ENCODE measurements at regions not wholly inside any gene's neighbourhood (a gene's known extent, or its start where the extent isn't known, plus 50 kb on each side); places are given as distances from the start of the nearest gene placed in this dataset.
"Not testable (repeated sequence)": the region's sequence is repeated elsewhere in the genome, so short reads cannot be mapped to it uniquely, and the experiment has no call there.

DNA sequence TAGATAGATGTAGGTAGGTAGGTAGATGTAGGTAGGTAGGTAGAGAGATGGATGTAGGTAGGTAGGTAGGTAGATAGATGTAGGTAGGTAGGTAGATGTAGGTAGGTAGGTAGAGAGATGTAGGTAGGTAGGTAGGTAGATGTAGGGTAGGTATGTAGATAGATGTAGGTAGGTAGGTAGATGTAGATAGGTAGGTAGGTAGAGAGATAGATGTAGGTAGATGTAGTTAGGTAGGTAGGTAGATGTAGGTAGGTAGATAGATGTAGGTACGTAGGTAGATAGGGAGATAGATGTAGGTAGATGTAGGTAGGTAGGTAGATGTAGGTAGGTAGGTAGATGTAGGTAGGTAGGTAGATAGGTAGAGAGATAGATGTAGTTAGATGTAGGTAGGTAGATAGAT, 62.3 kb upstream of the MORC3 start:
- peaks cover 0 to 23% of the 10 kb centered on the region in 2 donors for H3K36me3 ChIP-seq (ENCODE audit: control insufficient read depth in 2 of 2, insufficient read depth in 2 of 2, low read length in 1 of 2)
- H3K4me3 ChIP-seq (ENCODE audit: low read depth in 1 of 2, low read length in 2 of 2) = no peak overlapping the region
- H3K27me3 ChIP-seq (ENCODE audit: control insufficient read depth in 1 of 2, insufficient read depth in 2 of 2, low read length in 2 of 2) = no peaks in the 10 kb centered on the region
- no peak overlapping the region for H3K27ac ChIP-seq (ENCODE audit: low read depth in 2 of 2, low read length in 1 of 2)
- no peaks in the 10 kb centered on the region for H3K9me3 ChIP-seq (ENCODE audit: control insufficient read depth in 2 of 2, insufficient read depth in 1 of 2, low read depth in 1 of 2, low read length in 1 of 2)
- 34 to 98% methylated on average over 1 of the region's 1 CpG for WGBS, 2 donors
- no peaks in the 10 kb centered on the region for H3K4me1 ChIP-seq (ENCODE audit: control insufficient read depth in 2 of 2, insufficient read depth in 2 of 2, low read length in 1 of 2)

- H3K4me1 ChIP-seq (ENCODE audit: control insufficient read depth in 2 of 2, insufficient read depth in 2 of 2, low read length in 1 of 2) = no peaks in the 10 kb centered on the region
- H3K9me3 ChIP-seq (ENCODE audit: control insufficient read depth in 2 of 2, insufficient read depth in 1 of 2, low read depth in 1 of 2, low read length in 1 of 2) = no peaks in the 10 kb centered on the region
- peak overlapping the region; percentile 50 to 84 for H3K27ac ChIP-seq (ENCODE audit: low read depth in 2 of 2, low read length in 1 of 2)
- no peaks in the 10 kb centered on the region for H3K27me3 ChIP-seq (ENCODE audit: control insufficient read depth in 1 of 2, insufficient read depth in 2 of 2, low read length in 2 of 2)
- WGBS, 2 donors = 39 to 42% methylated on average over 10 of the region's 10 CpGs
- peak overlapping the region; percentile 31 to 32 for H3K4me3 ChIP-seq (ENCODE audit: low read depth in 1 of 2, low read length in 2 of 2)
- peaks cover under 1 to 12% of the 10 kb centered on the region in 2 donors for H3K36me3 ChIP-seq (ENCODE audit: control insufficient read depth in 2 of 2, insufficient read depth in 2 of 2, low read length in 1 of 2)
These were observed 59.8 kb upstream of the MORC3 start for GRCh38 chr21:36260030-36260787.

GRCh38 chr21:36260802-36261201, 59.2 kb upstream of the MORC3 start:
- whole genome bisulfite sequencing, 2 donors = 92 to 95% methylated on average over 5 of the region's 5 CpGs
- Histone ChIP-seq H3K4me3 (ENCODE audit: low read depth in 1 of 2, low read length in 2 of 2) (no peak overlapping the region), H3K9me3 (ENCODE audit: control insufficient read depth in 2 of 2, insufficient read depth in 1 of 2, low read depth in 1 of 2, low read length in 1 of 2) (no peaks in the 10 kb centered on the region), H3K4me1 (ENCODE audit: control insufficient read depth in 2 of 2, insufficient read depth in 2 of 2, low read length in 1 of 2) (no peaks in the 10 kb centered on the region), H3K36me3 (ENCODE audit: control insufficient read depth in 2 of 2, insufficient read depth in 2 of 2, low read length in 1 of 2) (peaks cover 5 to 12% of the 10 kb centered on the region in 2 donors), H3K27me3 (ENCODE audit: control insufficient read depth in 1 of 2, insufficient read depth in 2 of 2, low read length in 2 of 2) (no peaks in the 10 kb centered on the region), H3K27ac (ENCODE audit: low read depth in 2 of 2, low read length in 1 of 2) (no peak overlapping the region)

DNA sequence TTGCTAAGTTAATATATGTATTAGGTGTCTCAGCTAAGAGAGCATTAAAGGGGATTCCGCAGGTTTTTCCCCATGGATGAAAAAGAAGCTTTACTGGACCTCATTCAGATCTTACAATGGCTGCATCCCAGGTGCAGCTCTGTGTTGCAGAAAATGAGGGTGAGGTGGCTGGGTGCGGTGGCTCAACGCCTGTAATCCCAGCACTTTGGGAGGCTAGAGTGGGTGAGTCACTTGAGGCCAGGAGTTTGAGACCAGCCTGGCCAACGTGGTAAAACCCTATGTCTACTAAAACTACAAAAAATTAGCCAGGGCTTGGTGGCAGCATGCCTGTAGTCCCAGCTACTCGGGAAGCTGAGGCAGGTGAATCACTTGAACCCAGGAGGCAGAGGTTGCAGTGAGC, 58.5 kb upstream of the MORC3 start:
- Histone ChIP-seq H3K27ac (ENCODE audit: low read depth in 2 of 2, low read length in 1 of 2) (no peak overlapping the region), H3K4me3 (ENCODE audit: low read depth in 1 of 2, low read length in 2 of 2) (no peak overlapping the region), H3K27me3 (ENCODE audit: control insufficient read depth in 1 of 2, insufficient read depth in 2 of 2, low read length in 2 of 2) (no peaks in the 10 kb centered on the region), H3K36me3 (ENCODE audit: control insufficient read depth in 2 of 2, insufficient read depth in 2 of 2, low read length in 1 of 2) (peaks cover 5 to 12% of the 10 kb centered on the region in 2 donors), H3K9me3 (ENCODE audit: control insufficient read depth in 2 of 2, insufficient read depth in 1 of 2, low read depth in 1 of 2, low read length in 1 of 2) (no peaks in the 10 kb centered on the region), H3K4me1 (ENCODE audit: control insufficient read depth in 2 of 2, insufficient read depth in 2 of 2, low read length in 1 of 2) (no peaks in the 10 kb centered on the region)
- WGBS, 2 donors = 76 to 82% methylated on average over 5 of the region's 5 CpGs

- 95% methylated on average over 8 of the region's 8 CpGs for WGBS, 2 donors
- peaks cover 0 to 2% of the 10 kb centered on the region in 2 donors for H3K9me3 ChIP-seq (ENCODE audit: control insufficient read depth in 2 of 2, insufficient read depth in 1 of 2, low read depth in 1 of 2, low read length in 1 of 2)
- no peaks in the 10 kb centered on the region for H3K27me3 ChIP-seq (ENCODE audit: control insufficient read depth in 1 of 2, insufficient read depth in 2 of 2, low read length in 2 of 2)
- no peak overlapping the region for H3K4me3 ChIP-seq (ENCODE audit: low read depth in 1 of 2, low read length in 2 of 2)
- no peaks in the 10 kb centered on the region for H3K4me1 ChIP-seq (ENCODE audit: control insufficient read depth in 2 of 2, insufficient read depth in 2 of 2, low read length in 1 of 2)
- no peak overlapping the region for H3K27ac ChIP-seq (ENCODE audit: low read depth in 2 of 2, low read length in 1 of 2)
- peaks cover 5 to 9% of the 10 kb centered on the region in 2 donors for H3K36me3 ChIP-seq (ENCODE audit: control insufficient read depth in 2 of 2, insufficient read depth in 2 of 2, low read length in 1 of 2)
These were observed 56.2 kb upstream of the MORC3 start for GRCh38 chr21:36263797-36264196.

DNA sequence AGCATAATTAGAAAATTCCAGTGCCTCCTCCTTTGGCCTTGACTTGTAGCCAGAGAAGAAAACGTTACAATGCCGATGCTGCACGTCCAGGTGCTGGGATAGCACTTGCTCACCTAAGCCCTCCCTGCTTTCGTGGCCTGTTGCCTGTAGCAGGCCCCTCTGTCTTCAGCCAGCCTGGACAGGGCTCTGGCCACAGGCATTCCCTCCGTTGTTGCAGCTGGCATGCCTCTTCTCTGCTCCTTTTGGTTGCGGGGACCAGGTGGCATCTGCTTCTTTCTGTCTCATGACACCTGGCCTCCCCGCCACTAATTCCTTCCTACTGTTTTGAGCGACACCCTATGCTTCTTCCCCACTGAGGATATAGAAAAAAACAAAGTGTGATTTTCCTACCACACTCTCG, 54.6 kb upstream of the MORC3 start:
- WGBS, 2 donors = 90 to 91% methylated on average over 9 of the region's 9 CpGs

DNA sequence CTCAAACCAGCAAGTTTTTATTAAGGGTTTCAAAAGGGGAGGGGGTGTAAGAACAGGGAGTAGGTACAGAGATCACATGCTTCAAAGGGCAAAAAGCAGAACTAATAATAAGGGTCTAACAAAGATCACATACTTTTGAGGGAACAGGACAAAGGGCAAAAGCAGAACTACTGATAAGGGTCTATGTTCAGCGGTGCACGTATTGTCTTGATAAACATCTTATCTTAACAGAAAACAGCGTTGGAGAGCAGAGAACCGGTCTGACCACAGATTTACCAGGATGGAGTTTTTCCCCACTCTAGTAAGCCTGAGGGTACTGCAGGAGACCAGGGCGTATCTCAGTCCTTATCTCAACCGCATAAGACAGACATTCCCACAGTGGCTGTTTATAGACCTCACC, 52.2 kb upstream of the MORC3 start:
- not testable (repeated sequence) for H3K36me3 ChIP-seq (ENCODE audit: control insufficient read depth in 2 of 2, insufficient read depth in 2 of 2, low read length in 1 of 2); H3K9me3 ChIP-seq (ENCODE audit: control insufficient read depth in 2 of 2, insufficient read depth in 1 of 2, low read depth in 1 of 2, low read length in 1 of 2); H3K4me1 ChIP-seq (ENCODE audit: control insufficient read depth in 2 of 2, insufficient read depth in 2 of 2, low read length in 1 of 2); H3K27me3 ChIP-seq (ENCODE audit: control insufficient read depth in 1 of 2, insufficient read depth in 2 of 2, low read length in 2 of 2); H3K27ac ChIP-seq (ENCODE audit: low read depth in 2 of 2, low read length in 1 of 2); H3K4me3 ChIP-seq (ENCODE audit: low read depth in 1 of 2, low read length in 2 of 2)
- 77 to 90% methylated on average over 6 of the region's 6 CpGs for WGBS, 2 donors

More for the DNA sequence above, 54.6 kb upstream of the MORC3 start:
- peaks cover 0 to 2% of the 10 kb centered on the region in 2 donors for H3K9me3 ChIP-seq (ENCODE audit: control insufficient read depth in 2 of 2, insufficient read depth in 1 of 2, low read depth in 1 of 2, low read length in 1 of 2)
- H3K4me3 ChIP-seq (ENCODE audit: low read depth in 1 of 2, low read length in 2 of 2) = no peak overlapping the region
- H3K36me3 ChIP-seq (ENCODE audit: control insufficient read depth in 2 of 2, insufficient read depth in 2 of 2, low read length in 1 of 2) = peaks cover 5 to 9% of the 10 kb centered on the region in 2 donors
- no peaks in the 10 kb centered on the region for H3K4me1 ChIP-seq (ENCODE audit: control insufficient read depth in 2 of 2, insufficient read depth in 2 of 2, low read length in 1 of 2)
- no peaks in the 10 kb centered on the region for H3K27me3 ChIP-seq (ENCODE audit: control insufficient read depth in 1 of 2, insufficient read depth in 2 of 2, low read length in 2 of 2)
- no peak overlapping the region for H3K27ac ChIP-seq (ENCODE audit: low read depth in 2 of 2, low read length in 1 of 2)

DNA sequence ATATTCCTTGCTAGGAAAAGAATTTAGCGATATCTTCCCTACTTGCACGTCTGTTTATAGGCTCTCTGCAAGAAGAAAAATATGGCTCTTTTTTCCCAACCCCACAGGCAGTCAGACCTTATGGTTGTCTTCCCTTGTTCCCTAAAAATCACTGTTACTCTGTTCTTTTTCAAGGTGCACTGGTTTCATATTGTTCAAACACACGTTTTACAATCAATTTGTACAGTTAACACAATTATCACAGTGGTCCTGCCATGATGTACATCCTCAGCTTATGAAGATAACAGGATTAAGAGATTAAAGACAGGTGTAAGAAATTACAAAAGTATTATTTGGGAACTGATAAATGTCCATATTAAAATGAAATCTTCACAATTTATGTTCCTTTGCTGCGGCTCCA, 51.7 kb upstream of the MORC3 start:
- not testable (repeated sequence) for H3K27ac ChIP-seq (ENCODE audit: low read depth in 2 of 2, low read length in 1 of 2); H3K9me3 ChIP-seq (ENCODE audit: control insufficient read depth in 2 of 2, insufficient read depth in 1 of 2, low read depth in 1 of 2, low read length in 1 of 2); H3K4me3 ChIP-seq (ENCODE audit: low read depth in 1 of 2, low read length in 2 of 2); H3K27me3 ChIP-seq (ENCODE audit: control insufficient read depth in 1 of 2, insufficient read depth in 2 of 2, low read length in 2 of 2); H3K36me3 ChIP-seq (ENCODE audit: control insufficient read depth in 2 of 2, insufficient read depth in 2 of 2, low read length in 1 of 2); H3K4me1 ChIP-seq (ENCODE audit: control insufficient read depth in 2 of 2, insufficient read depth in 2 of 2, low read length in 1 of 2)
- WGBS, 2 donors = 93 to 97% methylated on average over 4 of the region's 4 CpGs

Data from esophagus (tissue), 2 donors.